Keratinocyte (primary cell): ENCODE measurements at regions not wholly inside any gene's neighbourhood (a gene's known extent, or its start where the extent isn't known, plus 50 kb on each side); places are given as distances from the start of the nearest gene placed in this dataset.

Source experiments
- EZH2 ChIP-seq: IDR thresholded peaks from one replicate; pipeline ENCODE4 v1.6.1; 2012; ENCODE audit warnings: inconsistent platforms, mild to moderate bottlenecking, low read length, moderate library complexity
- TF ChIP-seq, protein P1 (sequence below), 3 experiments: IDR thresholded peaks in 1 of 3; conservative IDR thresholded peaks in 1 of 3; optimal IDR thresholded peaks in 1 of 3; 2 replicates in 2 of 3; 3 replicates in 1 of 3; pipeline versions ENCODE3 to v1.5.1; 2011; ENCODE audit warnings: low read length in 3 of 3, mild to moderate bottlenecking in 3 of 3, moderate library complexity in 2 of 3, control low read depth in 1 of 3, inconsistent platforms in 1 of 3; ENCODE audit not compliant: insufficient read depth in 2 of 3; ENCODE audit errors: extremely low read depth in 1 of 3

DNA sequence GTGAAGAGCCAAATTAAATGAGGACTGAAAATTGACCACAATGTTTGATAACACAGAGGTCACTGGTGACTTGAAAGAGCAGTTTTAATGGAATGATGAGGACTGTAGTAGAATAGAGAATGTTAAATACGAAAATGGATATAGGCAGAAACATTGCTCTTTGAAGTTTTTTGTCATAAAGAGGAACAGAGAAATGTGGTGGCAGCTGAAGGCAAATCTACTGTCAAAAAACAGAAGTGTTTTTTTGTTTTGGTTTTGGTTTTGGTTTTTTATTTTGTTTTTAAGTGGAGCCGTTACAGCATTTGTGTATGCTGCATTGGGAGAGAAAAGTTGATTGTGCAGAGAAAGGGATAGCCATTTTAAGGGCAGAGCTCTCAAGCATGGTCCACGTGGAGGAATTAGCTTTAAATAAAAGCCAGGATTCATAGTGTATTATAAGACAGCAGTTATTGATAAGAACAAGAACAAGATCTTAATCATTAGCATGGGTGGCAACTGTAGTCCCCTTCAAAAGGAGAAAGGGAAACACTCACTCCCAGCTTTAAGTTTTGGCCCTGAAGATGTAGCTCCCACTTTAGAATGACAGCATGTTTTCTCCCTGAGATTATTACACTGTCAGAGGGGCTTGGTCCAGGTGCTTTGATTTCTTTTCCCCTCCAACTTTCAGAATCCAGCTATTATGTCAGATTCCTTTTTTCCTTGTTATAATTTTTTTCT, 156.7 kb upstream of the BET1 start:
- TF ChIP-seq, protein P1, sequence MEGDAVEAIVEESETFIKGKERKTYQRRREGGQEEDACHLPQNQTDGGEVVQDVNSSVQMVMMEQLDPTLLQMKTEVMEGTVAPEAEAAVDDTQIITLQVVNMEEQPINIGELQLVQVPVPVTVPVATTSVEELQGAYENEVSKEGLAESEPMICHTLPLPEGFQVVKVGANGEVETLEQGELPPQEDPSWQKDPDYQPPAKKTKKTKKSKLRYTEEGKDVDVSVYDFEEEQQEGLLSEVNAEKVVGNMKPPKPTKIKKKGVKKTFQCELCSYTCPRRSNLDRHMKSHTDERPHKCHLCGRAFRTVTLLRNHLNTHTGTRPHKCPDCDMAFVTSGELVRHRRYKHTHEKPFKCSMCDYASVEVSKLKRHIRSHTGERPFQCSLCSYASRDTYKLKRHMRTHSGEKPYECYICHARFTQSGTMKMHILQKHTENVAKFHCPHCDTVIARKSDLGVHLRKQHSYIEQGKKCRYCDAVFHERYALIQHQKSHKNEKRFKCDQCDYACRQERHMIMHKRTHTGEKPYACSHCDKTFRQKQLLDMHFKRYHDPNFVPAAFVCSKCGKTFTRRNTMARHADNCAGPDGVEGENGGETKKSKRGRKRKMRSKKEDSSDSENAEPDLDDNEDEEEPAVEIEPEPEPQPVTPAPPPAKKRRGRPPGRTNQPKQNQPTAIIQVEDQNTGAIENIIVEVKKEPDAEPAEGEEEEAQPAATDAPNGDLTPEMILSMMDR (optimal IDR thresholded peaks at IDR 0.05 in 1 of 3, IDR thresholded peaks at IDR 0.05 in 1 of 3, conservative IDR thresholded peaks at IDR 0.05 in 1 of 3; ENCODE audit: extremely low read depth in 1 of 3, insufficient read depth in 2 of 3, low read length in 3 of 3) = no peak
- TF ChIP-seq EZH2 = no peak
